Stomach (tissue), 4 donors: ENCODE measurements at regions not wholly inside any gene's neighbourhood (a gene's known extent, or its start where the extent isn't known, plus 50 kb on each side); places are given as distances from the start of the nearest gene placed in this dataset.

Experiments
- POLR2AphosphoS5 ChIP-seq, 3 donors: sonication (generic); formaldehyde crosslinking; IDR thresholded peaks; one replicate each; pipeline ENCODE4 v1.6.1; 2016; ENCODE audit warnings: antibody characterized with exemption in 3 of 3
- TF ChIP-seq, protein P1 (sequence below), 7 experiments: fragments of 450-650 bp in 4 of 7; fragments of 200-600 bp in 3 of 7; sonication (generic) in 3 of 7; IDR thresholded peaks; one replicate each; pipeline ENCODE4 v1.5.1; 2016 to 2019; ENCODE audit warnings: antibody characterized with exemption in 7 of 7, control low read depth in 2 of 7, mild to moderate bottlenecking in 1 of 7

DNA sequence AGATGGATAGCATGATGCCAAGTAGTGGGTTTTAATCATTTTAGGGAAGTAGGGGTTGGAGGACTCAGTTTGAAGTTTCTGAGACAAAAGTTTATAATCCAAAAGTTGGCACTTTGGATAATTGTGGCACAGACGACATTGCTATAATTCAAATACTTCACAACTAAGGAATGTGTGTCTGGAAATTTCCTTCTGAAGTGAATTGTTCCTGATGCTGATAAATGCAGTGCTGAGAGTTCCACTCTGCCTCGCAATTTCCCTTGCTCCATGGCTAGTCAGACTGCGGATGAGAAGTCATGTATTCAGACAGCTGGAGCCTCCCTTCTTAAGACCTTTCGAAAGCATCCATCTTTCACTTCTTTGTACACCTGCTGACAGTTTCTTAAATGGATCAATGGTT is 393.3 kb upstream of the PRICKLE1 start:
- TF ChIP-seq POLR2AphosphoS5 (IDR thresholded peaks at IDR 0.05), result no peak
- TF ChIP-seq, protein P1, sequence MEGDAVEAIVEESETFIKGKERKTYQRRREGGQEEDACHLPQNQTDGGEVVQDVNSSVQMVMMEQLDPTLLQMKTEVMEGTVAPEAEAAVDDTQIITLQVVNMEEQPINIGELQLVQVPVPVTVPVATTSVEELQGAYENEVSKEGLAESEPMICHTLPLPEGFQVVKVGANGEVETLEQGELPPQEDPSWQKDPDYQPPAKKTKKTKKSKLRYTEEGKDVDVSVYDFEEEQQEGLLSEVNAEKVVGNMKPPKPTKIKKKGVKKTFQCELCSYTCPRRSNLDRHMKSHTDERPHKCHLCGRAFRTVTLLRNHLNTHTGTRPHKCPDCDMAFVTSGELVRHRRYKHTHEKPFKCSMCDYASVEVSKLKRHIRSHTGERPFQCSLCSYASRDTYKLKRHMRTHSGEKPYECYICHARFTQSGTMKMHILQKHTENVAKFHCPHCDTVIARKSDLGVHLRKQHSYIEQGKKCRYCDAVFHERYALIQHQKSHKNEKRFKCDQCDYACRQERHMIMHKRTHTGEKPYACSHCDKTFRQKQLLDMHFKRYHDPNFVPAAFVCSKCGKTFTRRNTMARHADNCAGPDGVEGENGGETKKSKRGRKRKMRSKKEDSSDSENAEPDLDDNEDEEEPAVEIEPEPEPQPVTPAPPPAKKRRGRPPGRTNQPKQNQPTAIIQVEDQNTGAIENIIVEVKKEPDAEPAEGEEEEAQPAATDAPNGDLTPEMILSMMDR (IDR thresholded peaks at IDR 0.05), result no peak
